Neural cell (in vitro differentiated cells): ENCODE measurements at regions not wholly inside any gene's neighbourhood (a gene's known extent, or its start where the extent isn't known, plus 50 kb on each side); places are given as distances from the start of the nearest gene placed in this dataset.

Experiments
- H2AFZ ChIP-seq: fragments of 200-600, 300-800 bp; sonication (generic), shearing (Covaris generic); 2 replicates; pipeline ENCODE4 v1.6.0; 2014; ENCODE audit warnings: low read depth, mild to moderate bottlenecking, antibody characterized with exemption, low read length, moderate library complexity
- H3F3A ChIP-seq: fragments of 200-600 bp; shearing (Covaris generic); 2 replicates; pipeline ENCODE4 v1.6.1; 2016; ENCODE audit warnings: mild to moderate bottlenecking, moderate library complexity, mixed read lengths, antibody characterized with exemption, low read length; ENCODE audit not compliant: insufficient read depth, poor library complexity, severe bottlenecking
- H3K27ac ChIP-seq: fragments of 200-600, 300-800 bp; sonication (generic), shearing (Covaris generic); 2 replicates; pipeline ENCODE4 v1.5.1; 2014; ENCODE audit warnings: mild to moderate bottlenecking, low read length, moderate library complexity
- H3K27me3 ChIP-seq: fragments of 300-800, 200-600 bp; sonication (generic), shearing (Covaris generic); 2 replicates; pipeline ENCODE4 v1.6.0; 2014; ENCODE audit warnings: mild to moderate bottlenecking, low read depth, low read length, moderate library complexity; ENCODE audit not compliant: insufficient read depth
- H3K36me3 ChIP-seq: fragments of 300-800, 200-600 bp; sonication (generic), shearing (Covaris generic); 2 replicates; pipeline ENCODE4 v1.5.1; 2014; ENCODE audit warnings: mild to moderate bottlenecking, antibody characterized with exemption, low read length, moderate library complexity; ENCODE audit not compliant: insufficient read depth
- H3K4me2 ChIP-seq: fragments of 300-800, 200-600 bp; sonication (generic), shearing (Covaris generic); 2 replicates; pipeline ENCODE4 v1.6.0; 2014; ENCODE audit warnings: mild to moderate bottlenecking, low read length
- H3K4me3 ChIP-seq: fragments of 300-800, 200-600 bp; sonication (generic), shearing (Covaris generic); 2 replicates; pipeline ENCODE4 v1.5.1; 2014; ENCODE audit warnings: mild to moderate bottlenecking, low read length, moderate library complexity
- H3K79me2 ChIP-seq: fragments of 200-600 bp; shearing (Covaris generic); replicated peaks from 2 replicates; pipeline ENCODE4 v1.6.0; 2014; ENCODE audit warnings: mild to moderate bottlenecking, low read length, moderate library complexity; ENCODE audit not compliant: insufficient read depth
- H3K9ac ChIP-seq: fragments of 300-800, 200-600 bp; sonication (generic), shearing (Covaris generic); 2 replicates; pipeline ENCODE4 v1.6.1; 2016; ENCODE audit warnings: mild to moderate bottlenecking, low read length, mixed read lengths
- H3K9me2 ChIP-seq: fragments of 200-600 bp; shearing (Covaris generic); 2 replicates; pipeline ENCODE4 v1.6.1; 2016; ENCODE audit warnings: mild to moderate bottlenecking, low read length, mixed read lengths; ENCODE audit not compliant: insufficient read depth
- H3K9me3 ChIP-seq: fragments of 200-600, 300-800 bp; sonication (generic), shearing (Covaris generic); 2 replicates; pipeline ENCODE4 v1.6.1; 2016; ENCODE audit warnings: mild to moderate bottlenecking, mixed run types, low read length, moderate library complexity, mixed read lengths
- H4K20me1 ChIP-seq: fragments of 200-600 bp; shearing (Covaris generic); 2 replicates; pipeline ENCODE4 v1.6.1; 2016; ENCODE audit warnings: mild to moderate bottlenecking, mixed run types; ENCODE audit not compliant: insufficient read depth
- CTCF ChIP-seq: fragments of 450-650 bp; IDR thresholded peaks from 2 replicates; pipeline ENCODE4 v1.5.1; 2014; ENCODE audit warnings: antibody characterized with exemption, mild to moderate bottlenecking, moderate library complexity; ENCODE audit not compliant: poor library complexity, severe bottlenecking
- EP300 ChIP-seq: fragments of 450-650 bp; conservative IDR thresholded peaks from 2 replicates; pipeline ENCODE4 v1.6.1; 2014; ENCODE audit warnings: antibody characterized with exemption, mild to moderate bottlenecking, moderate library complexity; ENCODE audit not compliant: poor library complexity, severe bottlenecking
- EZH2 ChIP-seq: fragments of 200-600, 300-800 bp; shearing (Covaris generic), sonication (generic); IDR thresholded peaks from 2 replicates; pipeline ENCODE4 v1.6.1; 2014; ENCODE audit warnings: antibody characterized with exemption, low read length, borderline replicate concordance, mild to moderate bottlenecking; ENCODE audit not compliant: insufficient read depth, poor library complexity, severe bottlenecking
- MXI1 ChIP-seq: fragments of 450-650 bp; conservative IDR thresholded peaks from 2 replicates; pipeline ENCODE4 v1.6.1; 2014; ENCODE audit warnings: antibody characterized with exemption, mild to moderate bottlenecking; ENCODE audit not compliant: poor library complexity, severe bottlenecking
- POLR2AphosphoS5 ChIP-seq: IDR thresholded peaks from 2 replicates; pipeline ENCODE4 v1.6.1; 2012
- RAD21 ChIP-seq: fragments of 450-650 bp; conservative IDR thresholded peaks from 2 replicates; pipeline ENCODE4 v1.6.1; 2014; ENCODE audit warnings: antibody characterized with exemption, mild to moderate bottlenecking, moderate library complexity
- REST ChIP-seq: IDR thresholded peaks from 2 replicates; pipeline ENCODE4 v1.6.1; 2012; ENCODE audit warnings: borderline replicate concordance
- SMC3 ChIP-seq: fragments of 450-650 bp; conservative IDR thresholded peaks from 2 replicates; pipeline ENCODE4 v1.6.1; 2014; ENCODE audit warnings: antibody characterized with exemption, mild to moderate bottlenecking, moderate library complexity; ENCODE audit not compliant: poor library complexity
- TAF1 ChIP-seq: IDR thresholded peaks from 2 replicates; pipeline ENCODE4 v1.6.1; 2012; ENCODE audit warnings: low read depth

- no peak overlapping the region for H3K4me2 ChIP-seq
- TF ChIP-seq POLR2AphosphoS5 (no peak), MXI1 (no peak), CTCF (no peak), RAD21 (no peak)
- H3K27ac ChIP-seq = no peak overlapping the region
- H3K36me3 ChIP-seq = no peaks in the 10 kb centered on the region
- no peaks in the 10 kb centered on the region for H4K20me1 ChIP-seq
- no peaks in the 10 kb centered on the region for H3F3A ChIP-seq
- no peaks in the 10 kb centered on the region for H3K9me2 ChIP-seq
- H3K27me3 ChIP-seq = no peaks in the 10 kb centered on the region
- H2AFZ ChIP-seq = no peak overlapping the region
- no peaks in the 10 kb centered on the region for H3K79me2 ChIP-seq
- no peak overlapping the region for H3K9ac ChIP-seq
- no peaks in the 10 kb centered on the region for H3K9me3 ChIP-seq
- no peak overlapping the region for H3K4me3 ChIP-seq
Observed at GRCh38 chr10:4330636-4331035, 495.4 kb upstream of the AKR1E2 start.

- no peak overlapping the region for H2AFZ ChIP-seq
- no peak overlapping the region for H3K9ac ChIP-seq
- H3K4me2 ChIP-seq = no peak overlapping the region
- TF ChIP-seq EP300 = no peak
- TF ChIP-seq MXI1 = no peak
- TF ChIP-seq REST = no peak
- no peak for TF ChIP-seq TAF1
- TF ChIP-seq RAD21 = no peak
- no peak for TF ChIP-seq CTCF
- no peak for TF ChIP-seq POLR2AphosphoS5
- TF ChIP-seq SMC3 = no peak
- no peak for TF ChIP-seq EZH2
- no peaks in the 10 kb centered on the region for H3K36me3 ChIP-seq
- no peaks in the 10 kb centered on the region for H4K20me1 ChIP-seq
- H3K4me3 ChIP-seq = no peak overlapping the region
- no peaks in the 10 kb centered on the region for H3K79me2 ChIP-seq
- H3K27ac ChIP-seq = no peak overlapping the region
- no peaks in the 10 kb centered on the region for H3F3A ChIP-seq
- no peaks in the 10 kb centered on the region for H3K27me3 ChIP-seq
- H3K9me3 ChIP-seq = no peaks in the 10 kb centered on the region
- H3K9me2 ChIP-seq = no peaks in the 10 kb centered on the region
Observed at GRCh38 chr10:4329225-4329624, 496.8 kb upstream of the AKR1E2 start.
